ENCODE measurements at regions not wholly inside any gene's neighbourhood (a gene's known extent, or its start where the extent isn't known, plus 50 kb on each side); places are given as distances from the start of the nearest gene placed in this dataset.

DNA sequence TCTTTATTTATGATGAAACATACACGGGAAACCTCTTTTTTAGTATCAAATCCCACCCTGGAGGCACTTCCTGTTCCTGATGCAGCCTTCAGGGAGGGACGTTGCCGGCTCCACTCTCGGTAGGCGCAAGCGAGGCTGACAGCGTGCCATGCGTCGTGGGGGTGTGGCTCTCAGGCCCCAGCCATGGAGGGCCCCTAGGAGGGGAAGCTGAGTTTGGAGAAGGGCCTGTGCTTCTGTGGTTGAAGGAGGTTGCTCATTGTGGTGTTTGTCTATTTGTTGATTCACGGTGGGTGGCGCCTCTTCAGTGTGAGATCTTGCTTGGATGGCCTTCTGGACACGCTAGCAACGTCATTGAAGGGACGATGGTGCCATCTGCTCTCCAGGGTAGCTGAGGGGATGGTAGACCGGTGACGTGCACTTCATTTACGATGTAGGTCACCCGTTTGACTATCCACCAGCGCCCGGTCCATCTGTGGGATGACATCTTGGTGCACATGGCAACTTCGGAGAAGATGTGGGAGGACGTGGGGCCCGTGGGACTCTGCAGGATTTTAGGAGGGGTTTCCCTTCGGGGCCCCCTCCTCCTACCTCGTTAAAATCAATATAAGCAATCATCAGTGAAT, 126.3 kb upstream of the RTL1 start:
- no peak overlapping the region for H3K27ac ChIP-seq
- POLR2A ChIA-PET (ENCODE audit: low non-redundant PET), result no interaction called here
- TF ChIP-seq, protein P1, sequence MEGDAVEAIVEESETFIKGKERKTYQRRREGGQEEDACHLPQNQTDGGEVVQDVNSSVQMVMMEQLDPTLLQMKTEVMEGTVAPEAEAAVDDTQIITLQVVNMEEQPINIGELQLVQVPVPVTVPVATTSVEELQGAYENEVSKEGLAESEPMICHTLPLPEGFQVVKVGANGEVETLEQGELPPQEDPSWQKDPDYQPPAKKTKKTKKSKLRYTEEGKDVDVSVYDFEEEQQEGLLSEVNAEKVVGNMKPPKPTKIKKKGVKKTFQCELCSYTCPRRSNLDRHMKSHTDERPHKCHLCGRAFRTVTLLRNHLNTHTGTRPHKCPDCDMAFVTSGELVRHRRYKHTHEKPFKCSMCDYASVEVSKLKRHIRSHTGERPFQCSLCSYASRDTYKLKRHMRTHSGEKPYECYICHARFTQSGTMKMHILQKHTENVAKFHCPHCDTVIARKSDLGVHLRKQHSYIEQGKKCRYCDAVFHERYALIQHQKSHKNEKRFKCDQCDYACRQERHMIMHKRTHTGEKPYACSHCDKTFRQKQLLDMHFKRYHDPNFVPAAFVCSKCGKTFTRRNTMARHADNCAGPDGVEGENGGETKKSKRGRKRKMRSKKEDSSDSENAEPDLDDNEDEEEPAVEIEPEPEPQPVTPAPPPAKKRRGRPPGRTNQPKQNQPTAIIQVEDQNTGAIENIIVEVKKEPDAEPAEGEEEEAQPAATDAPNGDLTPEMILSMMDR (conservative IDR thresholded peaks at IDR 0.05; ENCODE audit: low read depth), result no peak
- no peak for DNase-seq (ENCODE audit: low spot score)
- CTCF ChIA-PET, result no interaction called here

DNA sequence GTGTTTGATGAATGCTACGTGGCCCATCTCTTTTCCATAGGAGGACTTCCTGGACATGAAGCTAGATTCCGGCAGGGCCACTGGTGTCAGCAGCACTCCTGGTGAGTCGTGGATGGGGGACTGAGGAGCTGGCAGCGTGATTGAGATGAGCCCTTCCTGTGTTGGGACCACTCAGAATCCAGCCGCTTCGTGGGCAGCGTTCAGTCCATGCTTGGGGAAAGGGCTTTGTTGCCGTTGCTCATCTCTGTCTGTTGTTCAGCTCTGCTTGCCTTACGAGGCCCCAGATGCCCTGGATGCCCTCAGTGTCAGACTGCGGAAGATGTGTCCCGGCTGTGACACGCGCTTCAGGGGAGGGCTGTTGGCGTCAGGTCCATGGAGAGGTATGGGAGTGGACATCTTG, 127.1 kb upstream of the RTL1 start:
- no peak overlapping the region for H3K27ac ChIP-seq
- DNase-seq (ENCODE audit: low spot score), result no peak
- POLR2A ChIA-PET (ENCODE audit: low non-redundant PET), result no interaction called here
- CTCF ChIA-PET, result no interaction called here
- TF ChIP-seq, protein P1 (conservative IDR thresholded peaks at IDR 0.05; ENCODE audit: low read depth), result no peak

DNA sequence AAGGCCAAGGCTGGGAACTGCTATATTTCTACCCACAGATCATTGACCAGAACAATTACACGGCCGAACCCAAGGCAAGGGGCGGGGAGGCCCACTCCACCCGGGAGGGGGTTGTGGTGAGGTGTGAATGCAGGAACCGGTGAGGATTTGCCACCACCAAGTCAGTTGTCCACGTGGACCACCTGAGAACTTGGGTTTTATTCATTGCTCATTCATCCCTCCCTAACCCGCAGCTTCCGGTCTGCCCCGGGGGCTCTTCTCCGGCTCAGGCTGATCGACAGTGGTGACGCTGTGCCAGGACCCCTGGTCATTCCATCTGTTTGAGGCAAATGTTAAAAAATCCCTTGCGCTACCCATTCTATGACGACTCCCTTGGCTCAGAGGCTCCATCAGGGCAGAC, 127.7 kb upstream of the RTL1 start:
- H3K27ac ChIP-seq, result no peak overlapping the region
- ChIA-PET POLR2A (ENCODE audit: low non-redundant PET) (no interaction called here), CTCF (no interaction called here)
- DNase-seq (ENCODE audit: low spot score), result no peak
- TF ChIP-seq, protein P1 (conservative IDR thresholded peaks at IDR 0.05; ENCODE audit: low read depth), result no peak

DNA sequence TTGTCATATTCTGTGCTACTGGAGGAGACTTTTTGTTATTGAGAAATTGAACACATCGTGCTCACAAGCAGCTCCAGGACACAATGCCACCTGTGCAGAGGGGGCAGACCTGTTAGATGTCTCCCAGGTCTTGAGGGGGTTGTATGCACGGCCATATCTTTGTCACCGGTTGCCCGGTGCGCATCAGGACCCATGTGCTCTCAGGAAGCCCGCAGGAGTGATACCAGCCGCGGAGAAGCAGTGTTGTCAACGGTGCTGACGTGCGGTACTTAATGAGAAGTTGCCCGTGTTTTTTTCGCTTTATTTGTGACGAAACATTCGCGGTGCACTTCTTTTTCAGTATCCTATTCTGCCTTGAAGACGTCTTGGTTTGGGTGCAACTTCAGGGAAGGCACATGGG, 128.2 kb upstream of the RTL1 start:
- TF ChIP-seq, protein P1 (conservative IDR thresholded peaks at IDR 0.05; ENCODE audit: low read depth), result no peak
- ChIA-PET CTCF (no interaction called here), POLR2A (ENCODE audit: low non-redundant PET) (no interaction called here)
- H3K27ac ChIP-seq, result no peak overlapping the region
- no peak for DNase-seq (ENCODE audit: low spot score)

DNA sequence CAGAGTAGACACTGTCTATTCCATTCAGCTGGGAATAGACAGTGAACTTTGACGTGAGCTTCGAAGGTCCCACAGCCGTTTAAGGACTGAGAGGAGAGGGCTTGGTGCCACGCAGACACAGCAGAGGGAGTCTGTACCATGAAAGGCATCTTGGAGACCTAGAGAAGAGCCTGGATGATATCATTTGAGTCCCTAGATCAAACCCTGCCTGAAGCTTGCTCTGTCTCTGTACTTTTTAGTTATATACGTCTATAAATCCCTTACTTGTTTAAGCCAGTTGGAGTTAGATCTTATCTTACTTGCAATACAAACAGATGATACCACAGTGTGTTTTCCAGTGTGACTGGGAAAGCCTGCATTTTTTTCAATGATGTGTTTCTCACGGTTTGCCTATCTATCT, 128.9 kb upstream of the RTL1 start:
- ChIA-PET CTCF (no interaction called here), POLR2A (ENCODE audit: low non-redundant PET) (no interaction called here)
- DNase-seq (ENCODE audit: low spot score), result no peak
- TF ChIP-seq, protein P1 (conservative IDR thresholded peaks at IDR 0.05; ENCODE audit: low read depth), result no peak
- H3K27ac ChIP-seq, result no peak overlapping the region

DNA sequence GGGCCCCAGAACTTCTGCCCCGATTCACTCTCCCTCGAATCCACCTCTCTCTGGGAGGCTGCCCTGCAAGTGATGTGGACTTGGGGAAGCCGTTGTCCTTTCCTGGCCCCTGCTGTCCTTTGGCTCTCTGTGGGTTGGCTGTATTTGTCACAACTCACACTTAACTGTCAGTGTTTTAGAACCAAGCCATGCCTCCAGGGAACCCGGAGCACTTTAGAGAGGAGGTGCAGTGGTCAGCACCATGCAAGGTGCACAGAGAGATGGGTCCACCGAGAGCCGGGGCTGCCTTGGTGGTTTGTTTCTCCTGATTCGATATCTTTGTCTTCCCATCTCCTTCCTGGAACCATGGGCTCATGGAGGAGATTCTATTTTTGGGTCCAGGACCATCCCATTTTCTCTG, 129.5 kb upstream of the RTL1 start:
- no peak overlapping the region for H3K27ac ChIP-seq
- POLR2A ChIA-PET (ENCODE audit: low non-redundant PET), result no interaction called here
- TF ChIP-seq, protein P1 (conservative IDR thresholded peaks at IDR 0.05; ENCODE audit: low read depth), result no peak
- CTCF ChIA-PET, result no interaction called here
- DNase-seq (ENCODE audit: low spot score), result no peak

All from RWPE1 (cell line).